ENCODE measurements at regions not wholly inside any gene's neighbourhood (a gene's known extent, or its start where the extent isn't known, plus 50 kb on each side); places are given as distances from the start of the nearest gene placed in this dataset.

DNA sequence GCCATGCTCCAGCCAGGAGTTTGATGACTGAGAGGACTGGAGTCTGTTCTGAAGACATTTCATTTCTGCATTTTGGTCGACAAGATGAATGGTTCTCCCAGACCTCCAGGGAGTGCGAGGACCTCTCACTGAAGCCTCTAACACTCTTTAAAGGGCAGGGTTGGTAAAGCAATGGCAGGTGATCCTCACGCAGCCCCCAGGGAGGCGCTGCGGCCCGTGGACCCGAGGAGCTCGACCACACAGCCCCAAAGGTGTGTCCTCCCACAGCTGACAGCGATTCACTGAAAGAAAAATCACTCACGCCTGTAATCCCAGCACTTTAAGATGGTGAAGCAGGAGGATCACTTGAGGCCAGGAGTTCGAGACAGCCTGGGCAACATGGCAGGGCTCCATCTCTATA, 183.8 kb upstream of the SFSWAP start:
- no peaks in the 10 kb centered on the region; the same call in 1 of the 2 replicates for H3K27me3 ChIP-seq (ENCODE audit: insufficient read depth, low read length)
- no peak overlapping the region for H3K4me3 ChIP-seq (ENCODE audit: low read length)
- no peak overlapping the region for H3K27ac ChIP-seq (ENCODE audit: low read length)
- H3K9ac ChIP-seq (ENCODE audit: low read depth, low read length) = no peak overlapping the region
- H3K36me3 ChIP-seq (ENCODE audit: insufficient read depth, low read depth, low read length) = no peaks in the 10 kb centered on the region
- no peaks in the 10 kb centered on the region for H3K4me1 ChIP-seq (ENCODE audit: insufficient read depth, low read length)
- no peaks in the 10 kb centered on the region for H3K9me3 ChIP-seq (ENCODE audit: insufficient read depth, low read depth, low read length)

DNA sequence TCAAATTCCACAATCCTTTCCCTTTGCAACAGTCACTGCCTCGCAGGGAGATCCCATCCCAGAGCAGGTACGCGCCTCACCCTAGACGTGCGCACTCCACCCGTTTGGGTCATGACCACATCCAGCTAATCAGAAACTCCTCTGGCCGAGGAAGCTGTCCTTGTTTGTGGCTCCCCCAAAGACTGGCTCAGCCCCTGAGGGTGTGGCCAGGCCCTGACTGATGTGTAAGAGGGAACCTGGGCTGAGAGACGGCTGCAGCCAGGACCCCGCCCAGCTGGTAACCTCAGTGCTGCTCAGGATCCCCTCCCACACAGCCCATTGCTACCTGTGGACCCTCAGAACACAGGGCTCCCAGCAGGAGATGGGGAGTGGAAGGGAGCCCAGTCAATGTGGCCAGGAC, 183.2 kb upstream of the SFSWAP start:
- H3K27me3 ChIP-seq (ENCODE audit: insufficient read depth, low read length) = no peaks in the 10 kb centered on the region; the same call in 1 of the 2 replicates
- no peak overlapping the region for H3K4me3 ChIP-seq (ENCODE audit: low read length)
- no peak overlapping the region for H3K9ac ChIP-seq (ENCODE audit: low read depth, low read length)
- no peaks in the 10 kb centered on the region for H3K4me1 ChIP-seq (ENCODE audit: insufficient read depth, low read length)
- H3K36me3 ChIP-seq (ENCODE audit: insufficient read depth, low read depth, low read length) = no peaks in the 10 kb centered on the region
- H3K27ac ChIP-seq (ENCODE audit: low read length) = no peak overlapping the region
- no peaks in the 10 kb centered on the region for H3K9me3 ChIP-seq (ENCODE audit: insufficient read depth, low read depth, low read length)

DNA sequence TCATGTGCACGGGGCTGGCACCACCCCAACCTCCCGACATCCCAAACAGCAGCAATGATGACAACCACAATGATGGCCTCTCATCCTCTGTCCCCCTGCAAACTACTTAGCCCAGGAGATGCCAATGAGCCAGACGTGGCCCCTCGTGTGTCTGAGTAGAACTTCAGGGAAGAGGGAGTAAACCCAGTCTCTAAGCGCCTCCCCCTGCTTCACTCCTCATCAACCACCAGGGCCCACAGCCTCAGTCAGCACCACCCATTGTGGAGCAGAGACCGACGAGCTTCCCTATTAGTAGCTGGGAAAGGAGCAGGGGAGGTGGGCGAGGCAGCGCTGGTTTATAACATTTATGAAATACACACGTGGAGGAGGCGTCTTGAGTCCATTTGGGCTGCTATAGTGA, 182.7 kb upstream of the SFSWAP start:
- H3K9ac ChIP-seq (ENCODE audit: low read depth, low read length) = no peak overlapping the region
- H3K27ac ChIP-seq (ENCODE audit: low read length) = no peak overlapping the region
- no peaks in the 10 kb centered on the region; the same call in 1 of the 2 replicates for H3K27me3 ChIP-seq (ENCODE audit: insufficient read depth, low read length)
- no peaks in the 10 kb centered on the region for H3K9me3 ChIP-seq (ENCODE audit: insufficient read depth, low read depth, low read length)
- no peaks in the 10 kb centered on the region for H3K4me1 ChIP-seq (ENCODE audit: insufficient read depth, low read length)
- H3K36me3 ChIP-seq (ENCODE audit: insufficient read depth, low read depth, low read length) = no peaks in the 10 kb centered on the region
- no peak overlapping the region for H3K4me3 ChIP-seq (ENCODE audit: low read length)

DNA sequence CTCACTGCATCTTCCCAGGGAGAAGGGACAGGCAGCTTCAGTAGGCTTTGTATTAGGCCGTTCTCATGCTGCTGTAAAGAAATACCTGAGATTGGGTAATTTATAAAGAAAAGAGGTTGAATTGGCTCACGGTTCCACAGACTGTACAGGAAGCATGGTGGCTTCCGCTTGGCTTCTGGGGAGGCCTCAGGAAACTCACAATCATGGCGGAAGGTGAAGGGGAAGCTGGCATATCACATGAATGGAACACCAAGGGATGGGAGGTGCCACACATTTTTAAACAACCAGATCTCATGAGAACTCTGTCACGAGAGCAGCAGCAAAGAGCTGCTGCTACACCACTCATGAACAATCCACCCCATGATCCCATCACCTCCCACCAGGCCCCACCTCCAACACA, 182.2 kb upstream of the SFSWAP start:
- no peaks in the 10 kb centered on the region; the same call in 1 of the 2 replicates for H3K27me3 ChIP-seq (ENCODE audit: insufficient read depth, low read length)
- H3K4me3 ChIP-seq (ENCODE audit: low read length) = no peak overlapping the region
- H3K9ac ChIP-seq (ENCODE audit: low read depth, low read length) = no peak overlapping the region
- no peaks in the 10 kb centered on the region for H3K36me3 ChIP-seq (ENCODE audit: insufficient read depth, low read depth, low read length)
- no peak overlapping the region for H3K27ac ChIP-seq (ENCODE audit: low read length)
- H3K9me3 ChIP-seq (ENCODE audit: insufficient read depth, low read depth, low read length) = no peaks in the 10 kb centered on the region
- no peaks in the 10 kb centered on the region for H3K4me1 ChIP-seq (ENCODE audit: insufficient read depth, low read length)

DNA sequence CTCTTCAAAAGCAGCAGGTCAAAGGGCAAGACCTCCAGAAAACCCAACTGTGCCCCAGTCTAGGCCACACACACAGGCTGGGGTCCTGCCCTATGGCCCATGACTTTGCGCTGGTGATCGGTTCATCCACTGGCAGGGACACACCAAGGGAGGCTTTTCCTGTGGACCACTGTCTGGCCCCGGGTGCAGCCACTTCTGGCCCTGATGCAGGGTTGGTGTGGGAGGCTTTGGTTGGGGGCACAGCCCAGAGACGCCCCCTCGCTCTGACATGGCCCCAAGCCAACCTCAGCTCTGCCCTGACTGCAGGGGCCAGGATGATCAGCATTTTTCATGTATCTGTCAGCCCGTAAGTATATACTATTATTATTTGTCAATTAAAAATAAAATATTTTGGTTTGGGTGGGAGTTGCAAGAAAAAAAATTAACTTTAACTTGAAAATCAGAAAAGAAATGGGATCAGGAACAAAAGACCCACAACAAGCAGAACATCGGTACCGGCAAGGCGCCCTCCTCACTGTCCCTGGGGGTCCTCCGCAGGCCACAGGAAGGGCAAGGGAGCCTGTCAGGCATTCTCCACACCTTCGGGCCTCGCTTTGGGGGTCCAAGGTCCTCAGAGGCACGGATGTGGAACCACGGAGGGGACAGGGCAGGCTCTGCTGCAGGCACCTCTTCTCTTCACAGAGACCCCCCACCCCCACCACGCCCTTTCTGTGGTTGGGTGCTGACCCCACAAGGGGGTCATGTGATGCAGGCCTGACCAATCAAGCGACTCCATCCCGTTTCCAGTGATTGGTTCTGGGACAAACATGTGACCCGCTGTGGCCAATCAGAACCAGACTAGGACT, 181.5 kb upstream of the SFSWAP start:
- Histone ChIP-seq H3K27me3 (ENCODE audit: insufficient read depth, low read length) (no peaks in the 10 kb centered on the region; the same call in 1 of the 2 replicates), H3K36me3 (ENCODE audit: insufficient read depth, low read depth, low read length) (no peaks in the 10 kb centered on the region), H3K9ac (ENCODE audit: low read depth, low read length) (no peak overlapping the region), H3K27ac (ENCODE audit: low read length) (no peak overlapping the region), H3K4me1 (ENCODE audit: insufficient read depth, low read length) (no peaks in the 10 kb centered on the region), H3K4me3 (ENCODE audit: low read length) (no peak overlapping the region), H3K9me3 (ENCODE audit: insufficient read depth, low read depth, low read length) (no peaks in the 10 kb centered on the region)

DNA sequence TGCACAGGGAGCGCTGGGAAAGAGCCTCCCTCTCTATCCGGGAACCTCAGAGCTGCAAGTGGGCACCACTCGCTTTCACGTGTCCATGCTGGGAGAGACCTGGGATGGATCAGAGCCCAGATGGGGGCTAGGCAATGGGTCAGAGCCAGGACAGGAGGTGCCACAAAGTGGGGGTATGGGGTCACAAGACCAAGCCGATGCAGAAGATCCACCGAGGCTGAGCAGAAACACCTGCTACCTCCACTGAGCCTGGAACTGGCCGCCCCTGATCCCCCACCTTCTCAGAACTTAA, 180.9 kb upstream of the SFSWAP start:
- Histone ChIP-seq H3K4me1 (ENCODE audit: insufficient read depth, low read length) (no peaks in the 10 kb centered on the region), H3K36me3 (ENCODE audit: insufficient read depth, low read depth, low read length) (no peaks in the 10 kb centered on the region), H3K27me3 (ENCODE audit: insufficient read depth, low read length) (no peaks in the 10 kb centered on the region; the same call in 1 of the 2 replicates), H3K9ac (ENCODE audit: low read depth, low read length) (no peak overlapping the region), H3K27ac (ENCODE audit: low read length) (no peak overlapping the region), H3K9me3 (ENCODE audit: insufficient read depth, low read depth, low read length) (no peaks in the 10 kb centered on the region), H3K4me3 (ENCODE audit: low read length) (no peak overlapping the region)

DNA sequence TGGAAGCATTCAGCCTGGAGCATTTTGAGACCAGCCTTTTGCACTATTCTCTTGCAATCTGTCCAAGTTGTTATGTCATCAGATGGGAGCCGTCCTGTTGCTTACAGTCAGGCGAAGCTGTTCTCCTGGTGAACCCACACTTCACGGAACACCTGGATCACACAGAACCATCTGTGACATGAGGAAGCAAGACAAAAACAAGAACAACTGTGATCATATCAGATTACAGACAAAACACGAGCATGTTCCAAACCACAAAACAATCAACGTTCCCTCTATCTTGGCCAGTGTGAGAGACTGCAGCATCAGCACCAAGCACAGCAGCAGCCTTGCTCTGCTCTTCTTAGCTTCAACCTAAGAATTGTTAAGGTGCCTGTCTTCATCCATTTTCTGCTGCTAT, 180.5 kb upstream of the SFSWAP start:
- H3K27me3 ChIP-seq (ENCODE audit: insufficient read depth, low read length) = no peaks in the 10 kb centered on the region; the same call in 1 of the 2 replicates
- H3K27ac ChIP-seq (ENCODE audit: low read length) = no peak overlapping the region
- H3K4me1 ChIP-seq (ENCODE audit: insufficient read depth, low read length) = no peaks in the 10 kb centered on the region
- H3K9me3 ChIP-seq (ENCODE audit: insufficient read depth, low read depth, low read length) = no peaks in the 10 kb centered on the region
- no peaks in the 10 kb centered on the region for H3K36me3 ChIP-seq (ENCODE audit: insufficient read depth, low read depth, low read length)
- H3K9ac ChIP-seq (ENCODE audit: low read depth, low read length) = no peak overlapping the region
- no peak overlapping the region for H3K4me3 ChIP-seq (ENCODE audit: low read length)

DNA sequence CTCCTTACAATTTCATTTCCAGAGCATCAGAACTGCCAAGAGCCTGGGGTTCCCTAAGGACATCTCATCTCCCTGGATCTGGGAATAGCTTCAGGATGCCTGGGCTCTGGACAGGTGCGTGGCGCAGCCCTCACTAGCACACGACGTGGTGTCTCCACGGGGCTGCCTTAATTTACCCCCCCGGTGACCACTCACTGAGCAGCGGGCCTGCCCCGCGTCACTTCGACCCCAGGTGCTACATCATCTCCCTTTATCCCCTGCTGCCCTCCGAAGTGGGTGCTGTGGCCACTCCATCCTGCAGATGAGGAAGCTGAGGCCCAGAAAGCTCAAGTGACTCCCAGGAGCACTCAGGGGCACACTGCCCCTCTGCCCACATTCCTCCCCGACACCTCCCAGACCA, 177.8 kb upstream of the SFSWAP start:
- no peaks in the 10 kb centered on the region for H3K36me3 ChIP-seq (ENCODE audit: insufficient read depth, low read depth, low read length)
- no peak overlapping the region for H3K9ac ChIP-seq (ENCODE audit: low read depth, low read length)
- H3K9me3 ChIP-seq (ENCODE audit: insufficient read depth, low read depth, low read length) = no peaks in the 10 kb centered on the region
- no peak overlapping the region for H3K27ac ChIP-seq (ENCODE audit: low read length)
- no peaks in the 10 kb centered on the region; the same call in 1 of the 2 replicates for H3K27me3 ChIP-seq (ENCODE audit: insufficient read depth, low read length)
- no peak overlapping the region for H3K4me3 ChIP-seq (ENCODE audit: low read length)
- no peaks in the 10 kb centered on the region for H3K4me1 ChIP-seq (ENCODE audit: insufficient read depth, low read length)

DNA sequence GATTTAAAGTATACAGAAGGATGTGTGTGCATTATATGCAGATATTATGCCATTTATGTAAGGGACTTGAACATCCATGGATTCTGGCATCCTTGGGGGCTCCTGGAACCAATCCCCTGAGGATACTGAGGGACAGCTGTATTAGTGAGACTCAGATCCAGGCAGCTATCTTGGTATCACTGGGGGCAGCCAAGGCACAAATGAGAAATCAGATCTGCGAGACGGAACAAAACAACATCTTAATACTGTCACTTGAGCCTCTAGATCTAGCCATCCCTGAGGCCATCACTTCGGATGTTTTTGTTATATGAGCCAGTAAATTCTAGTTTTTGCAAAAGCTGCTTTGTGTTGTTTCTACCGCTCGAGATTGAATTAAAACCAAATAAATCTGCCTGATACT, 175.1 kb upstream of the SFSWAP start:
- Histone ChIP-seq H3K27me3 (ENCODE audit: insufficient read depth, low read length) (no peaks in the 10 kb centered on the region; the same call in 1 of the 2 replicates), H3K9ac (ENCODE audit: low read depth, low read length) (no peak overlapping the region), H3K4me1 (ENCODE audit: insufficient read depth, low read length) (no peaks in the 10 kb centered on the region), H3K27ac (ENCODE audit: low read length) (no peak overlapping the region), H3K4me3 (ENCODE audit: low read length) (no peak overlapping the region), H3K36me3 (ENCODE audit: insufficient read depth, low read depth, low read length) (no peaks in the 10 kb centered on the region), H3K9me3 (ENCODE audit: insufficient read depth, low read depth, low read length) (peaks cover 10% of the 10 kb centered on the region)

DNA sequence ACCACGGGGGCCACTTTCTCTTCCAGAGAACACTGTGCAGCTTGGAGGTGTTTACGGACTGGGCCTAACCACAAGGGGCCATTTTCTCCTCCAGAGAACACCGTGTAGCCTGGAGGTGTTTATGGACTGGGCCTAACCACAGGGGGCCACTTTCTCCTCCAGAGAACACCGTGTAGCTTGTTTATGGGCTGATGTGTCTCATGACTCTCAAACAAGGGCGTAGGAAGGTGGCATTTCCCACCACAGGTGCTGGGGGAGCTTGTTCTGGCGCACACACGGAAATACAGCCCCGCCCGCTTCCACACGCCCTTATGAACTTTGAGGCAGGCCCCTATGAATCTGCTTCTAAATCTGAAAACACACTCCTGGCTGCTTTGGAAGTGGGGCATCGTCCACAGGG, 174.6 kb upstream of the SFSWAP start:
- H3K4me3 ChIP-seq (ENCODE audit: low read length) = no peak overlapping the region

DNA sequence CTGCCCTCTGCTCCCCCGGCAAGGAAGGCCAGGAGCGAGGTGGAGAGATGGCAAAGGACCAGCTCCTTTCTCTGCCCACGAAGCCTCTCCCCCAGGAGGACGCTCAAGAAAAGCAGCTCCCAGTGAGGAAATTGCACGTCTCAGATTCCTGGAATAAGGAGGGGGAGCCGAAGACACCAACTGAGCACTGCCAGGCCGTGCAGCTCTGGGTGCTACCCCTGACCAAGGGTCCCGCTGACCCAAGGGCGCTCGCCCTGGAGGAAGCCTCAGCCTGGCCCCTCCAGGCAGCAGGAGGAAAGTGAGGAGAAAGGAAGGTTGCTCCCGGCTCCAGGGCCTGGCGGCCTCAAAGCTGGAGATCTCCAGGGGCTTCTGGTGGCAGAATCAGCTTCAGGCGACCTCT, 174.1 kb upstream of the SFSWAP start:
- H3K27ac ChIP-seq (ENCODE audit: low read length) = no peak overlapping the region
- H3K4me1 ChIP-seq (ENCODE audit: insufficient read depth, low read length) = no peaks in the 10 kb centered on the region
- H3K9me3 ChIP-seq (ENCODE audit: insufficient read depth, low read depth, low read length) = peaks cover 10% of the 10 kb centered on the region
- no peaks in the 10 kb centered on the region for H3K36me3 ChIP-seq (ENCODE audit: insufficient read depth, low read depth, low read length)
- H3K9ac ChIP-seq (ENCODE audit: low read depth, low read length) = no peak overlapping the region
- no peak overlapping the region for H3K4me3 ChIP-seq (ENCODE audit: low read length)
- H3K27me3 ChIP-seq (ENCODE audit: insufficient read depth, low read length) = no peaks in the 10 kb centered on the region

More for the DNA sequence above, 174.6 kb upstream of the SFSWAP start:
- no peaks in the 10 kb centered on the region; the same call in 1 of the 2 replicates for H3K27me3 ChIP-seq (ENCODE audit: insufficient read depth, low read length)
- no peak overlapping the region for H3K27ac ChIP-seq (ENCODE audit: low read length)
- H3K9me3 ChIP-seq (ENCODE audit: insufficient read depth, low read depth, low read length) = peaks cover 10% of the 10 kb centered on the region
- H3K9ac ChIP-seq (ENCODE audit: low read depth, low read length) = no peak overlapping the region
- H3K36me3 ChIP-seq (ENCODE audit: insufficient read depth, low read depth, low read length) = no peaks in the 10 kb centered on the region
- no peaks in the 10 kb centered on the region for H3K4me1 ChIP-seq (ENCODE audit: insufficient read depth, low read length)

DNA sequence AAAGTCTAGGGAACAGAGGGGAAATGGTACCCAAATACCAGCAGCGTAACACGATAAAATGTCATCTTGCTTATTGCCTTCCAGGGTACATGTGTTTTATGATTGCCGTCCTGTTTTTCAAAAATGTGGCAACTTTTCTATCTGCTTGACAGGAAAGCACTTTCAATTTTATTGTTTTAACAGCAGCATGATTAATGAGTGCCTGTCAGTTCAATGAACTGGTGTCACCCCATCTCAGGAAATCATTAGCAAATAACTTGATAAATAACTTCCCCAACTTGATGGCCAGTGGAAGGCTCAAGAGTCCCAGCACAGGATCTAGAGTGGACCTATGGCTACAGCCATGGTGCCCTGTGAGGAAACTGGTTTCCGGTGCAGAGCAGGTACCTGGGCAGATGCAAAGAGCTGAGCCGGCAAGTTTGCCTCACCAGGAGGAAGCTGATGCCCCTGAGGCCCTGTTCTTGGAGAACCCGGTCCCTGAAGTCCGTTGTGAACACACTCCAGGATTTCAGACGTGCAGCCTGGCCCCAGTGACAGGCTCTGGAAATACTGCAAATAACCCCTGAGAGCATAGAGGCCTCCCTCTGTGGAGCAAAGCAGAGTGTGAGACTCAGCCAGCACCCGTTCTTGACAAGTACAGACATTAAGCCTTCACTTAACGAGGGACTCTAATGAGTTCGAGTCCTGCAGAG, 173.5 kb upstream of the SFSWAP start:
- H3K4me1 ChIP-seq (ENCODE audit: insufficient read depth, low read length) = no peaks in the 10 kb centered on the region
- no peak overlapping the region for H3K27ac ChIP-seq (ENCODE audit: low read length)
- peaks cover 10% of the 10 kb centered on the region for H3K9me3 ChIP-seq (ENCODE audit: insufficient read depth, low read depth, low read length)
- H3K4me3 ChIP-seq (ENCODE audit: low read length) = no peak overlapping the region
- H3K36me3 ChIP-seq (ENCODE audit: insufficient read depth, low read depth, low read length) = no peaks in the 10 kb centered on the region
- H3K27me3 ChIP-seq (ENCODE audit: insufficient read depth, low read length) = no peaks in the 10 kb centered on the region
- no peak overlapping the region for H3K9ac ChIP-seq (ENCODE audit: low read depth, low read length)

All from iPS-20b (cell line).